H9 (cell line): ENCODE measurements at regions not wholly inside any gene's neighbourhood (a gene's known extent, or its start where the extent isn't known, plus 50 kb on each side); places are given as distances from the start of the nearest gene placed in this dataset.

Experiments
- DNase-seq: peaks from one replicate; pipeline ENCODE4 v3.0.0-alpha.2; 2017
- H2AFZ ChIP-seq: one replicate; pipeline ENCODE4 v1.6.1; 2013; ENCODE audit warnings: mild to moderate bottlenecking, low read length, control low read depth, moderate library complexity
- H2AK5ac ChIP-seq: 2 replicates; pipeline ENCODE4 v1.6.1; 2013; ENCODE audit warnings: low read length, control low read depth, mixed read lengths; ENCODE audit not compliant: insufficient read length
- H2BK120ac ChIP-seq: one replicate; pipeline ENCODE4 v1.6.1; 2013; ENCODE audit warnings: low read depth, mild to moderate bottlenecking, low read length, control low read depth, inconsistent platforms; ENCODE audit not compliant: poor library complexity, severe bottlenecking
- H2BK12ac ChIP-seq: 2 replicates; pipeline ENCODE4 v1.6.1; 2013; ENCODE audit warnings: low read length, control low read depth, mixed read lengths, low read depth; ENCODE audit not compliant: insufficient read length
- H2BK15ac ChIP-seq: 2 replicates; pipeline ENCODE4 v1.6.1; 2013; ENCODE audit warnings: low read depth, low read length, control low read depth
- H2BK20ac ChIP-seq: one replicate; pipeline ENCODE4 v1.6.1; 2013; ENCODE audit warnings: low read depth, mild to moderate bottlenecking, low read length, control low read depth, inconsistent platforms; ENCODE audit not compliant: poor library complexity, severe bottlenecking
- H2BK5ac ChIP-seq: 2 replicates; pipeline ENCODE4 v1.6.1; 2013; ENCODE audit warnings: low read length, control low read depth, mixed read lengths; ENCODE audit not compliant: insufficient read length
- H3K14ac ChIP-seq: 2 replicates; pipeline ENCODE4 v1.6.1; 2013; ENCODE audit warnings: low read length, control low read depth; ENCODE audit not compliant: insufficient read depth
- H3K18ac ChIP-seq: 2 replicates; pipeline ENCODE4 v1.6.1; 2013; ENCODE audit warnings: low read depth, mild to moderate bottlenecking, mixed read lengths, low read length, control low read depth; ENCODE audit not compliant: insufficient read length
- H3K23ac ChIP-seq: 2 replicates; pipeline ENCODE4 v1.6.1; 2013; ENCODE audit warnings: low read length, control low read depth, mixed read lengths, low read depth; ENCODE audit not compliant: insufficient read length
- H3K23me2 ChIP-seq: 2 replicates; pipeline ENCODE4 v1.6.1; 2013; ENCODE audit warnings: low read depth, mild to moderate bottlenecking, mixed read lengths, low read length, control low read depth; ENCODE audit not compliant: insufficient read length, poor library complexity, severe bottlenecking
- H3K27ac ChIP-seq: 2 replicates; pipeline ENCODE4 v1.5.1; 2013; ENCODE audit warnings: low read length, control low read depth, mixed read lengths, low read depth; ENCODE audit not compliant: insufficient read length
- H3K27me3 ChIP-seq: 2 replicates; pipeline ENCODE4 v1.6.1; 2013; ENCODE audit warnings: low read length, control low read depth, inconsistent platforms; ENCODE audit not compliant: insufficient read depth
- H3K4ac ChIP-seq: 2 replicates; pipeline ENCODE4 v1.6.1; 2013; ENCODE audit warnings: low read depth, mild to moderate bottlenecking, control low read depth, inconsistent platforms, low read length, moderate library complexity
- H3K4me1 ChIP-seq: 2 replicates; pipeline ENCODE4 v1.6.1; 2013; ENCODE audit warnings: low read length, control low read depth, inconsistent platforms; ENCODE audit not compliant: insufficient read depth
- H3K4me2 ChIP-seq: 2 replicates; pipeline ENCODE4 v1.6.1; 2013; ENCODE audit warnings: low read length, control low read depth, mixed read lengths; ENCODE audit not compliant: insufficient read length, insufficient read depth
- H3K56ac ChIP-seq: 2 replicates; pipeline ENCODE4 v1.6.1; 2013; ENCODE audit warnings: low read depth, mild to moderate bottlenecking, mixed read lengths, low read length, control low read depth; ENCODE audit not compliant: insufficient read length
- H3K79me1 ChIP-seq: 2 replicates; pipeline ENCODE4 v1.6.1; 2013; ENCODE audit warnings: low read depth, mild to moderate bottlenecking, moderate library complexity, low read length, control low read depth, inconsistent platforms; ENCODE audit not compliant: insufficient read depth, poor library complexity, severe bottlenecking
- H3K79me2 ChIP-seq: 2 replicates; pipeline ENCODE4 v1.6.1; 2013; ENCODE audit warnings: low read length, control low read depth, inconsistent platforms; ENCODE audit not compliant: insufficient read depth
- H3K9ac ChIP-seq: 2 replicates; pipeline ENCODE4 v1.6.1; 2013; ENCODE audit warnings: low read length, control low read depth, mixed read lengths; ENCODE audit not compliant: insufficient read length; ENCODE audit errors: extremely low read depth
- H3K9me3 ChIP-seq: one replicate; pipeline ENCODE4 v1.6.1; 2013; ENCODE audit warnings: low read depth, low read length, inconsistent platforms; ENCODE audit not compliant: control insufficient read depth
- H3T11ph ChIP-seq: one replicate; pipeline ENCODE4 v1.6.1; 2013; ENCODE audit warnings: mild to moderate bottlenecking, low read length, control low read depth, inconsistent platforms
- H4K20me1 ChIP-seq: one replicate; pipeline ENCODE4 v1.6.1; 2013; ENCODE audit not compliant: control insufficient read depth, insufficient read length, insufficient read depth
- H4K5ac ChIP-seq: 2 replicates; pipeline ENCODE4 v1.6.1; 2013; ENCODE audit warnings: low read depth, mild to moderate bottlenecking, mixed read lengths, low read length, control low read depth; ENCODE audit not compliant: insufficient read length
- H4K8ac ChIP-seq: replicated peaks from 2 replicates; pipeline ENCODE4 v1.6.1; 2013; ENCODE audit warnings: low read length, control low read depth, mixed read lengths, low read depth; ENCODE audit not compliant: insufficient read length
- H4K91ac ChIP-seq: 2 replicates; pipeline ENCODE4 v1.6.1; 2013; ENCODE audit warnings: low read depth, mild to moderate bottlenecking, moderate library complexity, mixed read lengths, low read length, control low read depth; ENCODE audit not compliant: insufficient read length
- H3K27ac Mint-ChIP-seq, 3 experiments: 2 replicates in 2 of 3; 3 replicates in 1 of 3; pipeline ENCODE4 v1.8.0; 2020 to 2021; ENCODE audit warnings: mixed read lengths in 3 of 3, mild to moderate bottlenecking in 1 of 3, moderate library complexity in 1 of 3
- H3K27me3 Mint-ChIP-seq: 2 replicates; pipeline ENCODE4 v1.8.0; 2021; ENCODE audit warnings: low read depth, mild to moderate bottlenecking, moderate library complexity, mixed read lengths
- H3K36me3 Mint-ChIP-seq, 3 experiments: 2 replicates in 2 of 3; 3 replicates in 1 of 3; pipeline ENCODE4 v1.8.0; 2020 to 2021; ENCODE audit warnings: low read depth in 3 of 3, mixed read lengths in 3 of 3; ENCODE audit not compliant: insufficient read depth in 1 of 3
- H3K4me1 Mint-ChIP-seq, 2 experiments: 2 replicates each; pipeline ENCODE4 v1.8.0; 2020; ENCODE audit warnings: mixed read lengths in 2 of 2
- H3K4me3 Mint-ChIP-seq, 2 experiments: 2 replicates in 1 of 2; 3 replicates in 1 of 2; pipeline ENCODE4 v1.8.0; 2020 to 2021; ENCODE audit warnings: mild to moderate bottlenecking in 2 of 2, mixed read lengths in 2 of 2, moderate library complexity in 1 of 2
- H3K9me3 Mint-ChIP-seq, 2 experiments: 2 replicates in 1 of 2; 3 replicates in 1 of 2; pipeline ENCODE4 v1.8.0; 2020; ENCODE audit warnings: mild to moderate bottlenecking in 2 of 2, mixed read lengths in 2 of 2, moderate library complexity in 1 of 2
- CTCF ChIP-seq: fragments of 200-600 bp; sonication (generic); conservative IDR thresholded peaks from 3 replicates; pipeline ENCODE4 v1.8.0; 2021; ENCODE audit warnings: antibody characterized with exemption, mild to moderate bottlenecking
- WGBS: extraction: QIAGEN DNeasy Blood & Tissue Kit; methylation state at CpG from one replicate; pipeline ENCODE4 v1.1.7; 2013; ENCODE audit warnings: missing lambda C conversion rate, low lambda C conversion rate, mixed read lengths; ENCODE audit not compliant: insufficient read length; ENCODE audit errors: extremely low coverage; 5-methylcytosine and 5-hydroxymethylcytosine counted together

- Histone ChIP-seq H3K9ac (no peak overlapping the region), H3K23me2 (no peaks in the 10 kb centered on the region), H3K79me1 (no peaks in the 10 kb centered on the region), H4K91ac (no peak overlapping the region), H3K4ac (no peak overlapping the region), H3K4me2 (no peak overlapping the region), H3K18ac (no peak overlapping the region), H3K56ac (no peak overlapping the region), H4K8ac (no peak overlapping the region), H2BK12ac (no peak overlapping the region), H2BK20ac (no peak overlapping the region), H4K20me1 (no peaks in the 10 kb centered on the region), H3K4me1 (no peaks in the 10 kb centered on the region), H2BK120ac (no peak overlapping the region), H3T11ph (no peak overlapping the region), H2AFZ (no peak overlapping the region), H3K14ac (no peak overlapping the region), H3K27me3 (no peaks in the 10 kb centered on the region), H3K79me2 (no peaks in the 10 kb centered on the region), H2BK15ac (no peak overlapping the region), H3K23ac (no peak overlapping the region), H4K5ac (no peak overlapping the region), H2BK5ac (no peak overlapping the region), H2AK5ac (no peak overlapping the region), H3K27ac (no peak overlapping the region), H3K9me3 (no peaks in the 10 kb centered on the region)
- no peak for DNase-seq
- Mint-ChIP-seq H3K36me3 (no peaks in the 10 kb centered on the region; a peak in 1 of 7 replicates), H3K4me1 (peaks cover 4 to 6% of the 10 kb centered on the region in 2 experiments; a peak in 3 of 4 replicates), H3K4me3 (no peak overlapping the region), H3K9me3 (peaks cover 0 to 2% of the 10 kb centered on the region in 2 experiments; a peak in 1 of 5 replicates), H3K27ac (no peak overlapping the region), H3K27me3 (peaks cover 17% of the 10 kb centered on the region)
- no CpG with 5 or more reads among the region's 1 CpG for WGBS
- TF ChIP-seq CTCF = no peak
These were observed 561.2 kb upstream of the B3GALT2 start for GRCh38 chr1:193747579-193747978.
